Mesothelial cell of epicardium (in vitro differentiated cells): ENCODE measurements at regions not wholly inside any gene's neighbourhood (a gene's known extent, or its start where the extent isn't known, plus 50 kb on each side); places are given as distances from the start of the nearest gene placed in this dataset.
"Not testable (repeated sequence)": the region's sequence is repeated elsewhere in the genome, so short reads cannot be mapped to it uniquely, and the experiment has no call there.

ENCODE experiments used
- DNase-seq, 2 experiments: peaks; one replicate each; pipeline ENCODE4 v3.0.0; 2021; ENCODE audit warnings: low spot score in 2 of 2; ENCODE audit not compliant: unreplicated experiment in 2 of 2
- H3K27ac Mint-ChIP-seq: 2 replicates; pipeline ENCODE4 v1.8.0; 2021; ENCODE audit warnings: mixed read lengths
- H3K27me3 Mint-ChIP-seq: 2 replicates; pipeline ENCODE4 v1.8.0; 2021; ENCODE audit warnings: low read depth, mixed read lengths
- H3K36me3 Mint-ChIP-seq: 2 replicates; pipeline ENCODE4 v1.8.0; 2021; ENCODE audit warnings: mixed read lengths
- H3K4me1 Mint-ChIP-seq: 2 replicates; pipeline ENCODE4 v1.8.0; 2021; ENCODE audit warnings: mixed read lengths
- H3K4me3 Mint-ChIP-seq: 2 replicates; pipeline ENCODE4 v1.8.0; 2021; ENCODE audit warnings: mild to moderate bottlenecking, moderate library complexity, mixed read lengths
- H3K9me3 Mint-ChIP-seq: 2 replicates; pipeline ENCODE4 v1.8.0; 2021; ENCODE audit warnings: mixed read lengths
- CTCF ChIP-seq: fragments of 200-600 bp; sonication (generic); IDR thresholded peaks from one replicate; pipeline ENCODE4 v1.5.0; 2021; ENCODE audit warnings: antibody characterized with exemption; ENCODE audit not compliant: unreplicated experiment

- DNase-seq: no peak
Measured at GRCh38 chr3:176219970-176220369, 977.3 kb downstream of the TBL1XR1 start.

GRCh38 chr3:176214758-176215157 lies 982.5 kb downstream of the TBL1XR1 start:
- Mint-ChIP-seq H3K9me3 (peaks cover 4% of the 10 kb centered on the region), H3K4me1 (no peaks in the 10 kb centered on the region)
- DNase-seq: no peak

More at GRCh38 chr3:176219970-176220369, 977.3 kb downstream of the TBL1XR1 start:
- no peaks in the 10 kb centered on the region for H3K36me3 Mint-ChIP-seq
- no peak overlapping the region for H3K4me3 Mint-ChIP-seq
- H3K9me3 Mint-ChIP-seq: peaks cover 21% of the 10 kb centered on the region
- no peak for TF ChIP-seq CTCF
- H3K27me3 Mint-ChIP-seq: no peaks in the 10 kb centered on the region
- H3K27ac Mint-ChIP-seq: no peak overlapping the region
- H3K4me1 Mint-ChIP-seq: no peaks in the 10 kb centered on the region

GRCh38 chr3:176213314-176213713 lies 984.0 kb downstream of the TBL1XR1 start:
- H3K4me1 Mint-ChIP-seq, H3K27me3 Mint-ChIP-seq, DNase-seq, H3K4me3 Mint-ChIP-seq, H3K9me3 Mint-ChIP-seq, H3K27ac Mint-ChIP-seq, H3K36me3 Mint-ChIP-seq: not testable (repeated sequence)

More at GRCh38 chr3:176214758-176215157, 982.5 kb downstream of the TBL1XR1 start:
- Mint-ChIP-seq H3K36me3 (no peaks in the 10 kb centered on the region), H3K4me3 (no peak overlapping the region), H3K27me3 (no peaks in the 10 kb centered on the region), H3K27ac (no peak overlapping the region)
- no peak for TF ChIP-seq CTCF

- no peak for DNase-seq
- TF ChIP-seq CTCF: no peak
- Mint-ChIP-seq H3K36me3 (no peaks in the 10 kb centered on the region), H3K27ac (no peak overlapping the region), H3K27me3 (no peaks in the 10 kb centered on the region), H3K4me1 (no peaks in the 10 kb centered on the region), H3K9me3 (no peaks in the 10 kb centered on the region), H3K4me3 (no peak overlapping the region)
Measured at GRCh38 chr3:176208915-176209314, 988.4 kb downstream of the TBL1XR1 start.

GRCh38 chr3:176208283-176208682 lies 989.0 kb downstream of the TBL1XR1 start:
- Mint-ChIP-seq H3K9me3 (no peaks in the 10 kb centered on the region), H3K27ac (no peak overlapping the region), H3K4me1 (no peaks in the 10 kb centered on the region), H3K36me3 (no peaks in the 10 kb centered on the region), H3K4me3 (no peak overlapping the region), H3K27me3 (no peaks in the 10 kb centered on the region)
- no peak for TF ChIP-seq CTCF
- no peak for DNase-seq

GRCh38 chr3:176206809-176207208 lies 990.5 kb downstream of the TBL1XR1 start:
- H3K4me1 Mint-ChIP-seq: no peaks in the 10 kb centered on the region
- H3K9me3 Mint-ChIP-seq: no peaks in the 10 kb centered on the region
- no peaks in the 10 kb centered on the region for H3K27me3 Mint-ChIP-seq
- TF ChIP-seq CTCF: no peak
- DNase-seq: no peak
- H3K36me3 Mint-ChIP-seq: no peaks in the 10 kb centered on the region
- H3K4me3 Mint-ChIP-seq: no peak overlapping the region
- H3K27ac Mint-ChIP-seq: no peak overlapping the region
